HG03095 (cell line): ENCODE measurements at regions not wholly inside any gene's neighbourhood (a gene's known extent, or its start where the extent isn't known, plus 50 kb on each side); places are given as distances from the start of the nearest gene placed in this dataset.

Source experiments
- ATAC-seq: cut with Tn5 transposase; IDR thresholded peaks from one replicate; pipeline ENCODE4 v1.9.1; 2021; ENCODE audit warnings: moderate library complexity; ENCODE audit not compliant: unreplicated experiment

DNA sequence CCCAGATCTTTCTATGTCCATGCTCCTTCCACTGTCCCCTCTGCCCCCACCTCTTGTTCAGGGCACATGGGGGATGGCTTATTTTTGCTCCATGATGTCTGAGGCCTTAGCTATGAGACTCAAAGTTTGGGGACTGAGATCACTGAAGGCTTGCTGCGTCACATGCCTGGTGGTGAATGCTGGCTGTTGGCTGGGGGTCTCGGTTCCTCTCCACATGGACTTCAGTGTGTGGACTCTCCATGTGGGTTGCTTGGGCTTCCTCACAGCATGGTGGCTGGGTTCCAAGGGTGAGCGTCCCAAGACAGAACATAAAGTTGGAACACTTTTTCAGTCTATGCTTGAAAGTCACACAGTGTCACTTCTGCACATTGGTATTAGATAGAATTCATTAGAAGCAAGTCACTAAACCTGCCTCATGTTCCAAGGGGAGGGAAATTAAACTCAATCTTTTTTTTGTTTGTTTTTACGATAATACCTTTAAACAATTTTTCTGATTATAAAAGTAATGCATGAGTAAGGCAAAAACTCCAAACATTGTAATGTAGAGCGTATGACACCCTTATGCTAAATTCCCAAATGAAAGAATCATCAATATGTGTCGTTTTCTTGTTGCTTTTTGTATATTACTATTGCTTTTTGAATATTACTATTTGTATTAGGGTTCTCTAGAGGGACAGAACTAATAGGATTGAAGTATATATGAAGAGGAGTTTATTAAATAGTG is 111.7 kb downstream of the MYCN start:
- ATAC-seq, result no peak

DNA sequence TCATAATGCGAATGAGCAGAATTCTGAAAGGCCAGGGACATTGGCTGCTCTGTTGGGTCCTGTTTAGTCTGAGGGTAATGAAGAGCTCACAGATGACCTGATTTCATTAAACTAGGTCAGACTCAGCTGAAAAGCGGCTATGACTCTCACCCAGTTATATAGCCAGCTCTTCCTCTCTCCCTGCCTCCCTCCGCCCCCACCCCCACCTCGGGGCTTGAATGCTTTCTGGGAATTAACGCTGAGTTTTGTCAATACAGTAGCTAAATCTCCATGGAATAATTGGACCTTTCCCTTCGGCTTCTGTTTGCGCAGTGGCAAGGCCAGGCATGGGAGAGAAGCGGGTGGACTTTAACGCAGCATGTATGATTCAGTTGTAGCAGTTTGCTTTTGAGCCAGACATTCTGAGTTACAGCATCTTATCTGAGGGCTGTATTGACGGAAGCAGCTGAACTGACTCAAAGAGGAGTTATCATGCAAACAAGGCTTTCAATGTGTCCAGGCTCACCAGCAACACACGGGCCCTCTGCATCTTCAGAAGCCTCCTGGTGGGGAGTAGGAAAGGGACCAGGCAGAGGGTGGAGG is 110.6 kb downstream of the MYCN start:
- no peak for ATAC-seq

DNA sequence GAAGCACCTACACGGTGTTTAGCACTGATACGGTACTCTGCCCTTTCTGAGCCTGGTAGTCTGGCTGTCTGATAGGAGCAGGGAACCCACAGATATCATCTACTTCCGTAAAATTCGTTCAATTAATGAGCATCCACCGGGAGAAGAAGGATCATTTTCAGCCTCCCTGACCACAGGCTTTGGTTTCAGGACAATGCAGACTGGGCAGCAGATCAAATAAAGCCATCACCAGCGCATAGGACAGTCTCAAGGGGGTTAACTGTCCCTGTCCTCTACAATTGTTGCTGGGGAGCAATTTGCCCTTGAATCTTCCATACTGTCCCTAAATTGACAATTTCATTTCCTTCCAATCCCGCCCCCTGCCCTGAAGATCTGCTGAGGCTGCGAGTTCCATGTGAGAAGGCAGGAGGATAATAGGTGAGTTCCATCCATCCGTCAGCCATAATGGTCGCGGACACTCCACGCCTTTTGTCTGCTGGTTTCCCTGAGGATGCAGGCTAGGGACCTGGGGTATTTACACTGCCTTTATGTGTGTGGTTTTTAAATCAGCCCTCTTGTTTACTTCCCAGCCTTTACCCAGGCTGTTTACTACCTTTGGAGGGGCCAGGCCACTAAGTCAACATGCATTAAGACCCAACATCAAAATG is 110.0 kb downstream of the MYCN start:
- no peak for ATAC-seq

DNA sequence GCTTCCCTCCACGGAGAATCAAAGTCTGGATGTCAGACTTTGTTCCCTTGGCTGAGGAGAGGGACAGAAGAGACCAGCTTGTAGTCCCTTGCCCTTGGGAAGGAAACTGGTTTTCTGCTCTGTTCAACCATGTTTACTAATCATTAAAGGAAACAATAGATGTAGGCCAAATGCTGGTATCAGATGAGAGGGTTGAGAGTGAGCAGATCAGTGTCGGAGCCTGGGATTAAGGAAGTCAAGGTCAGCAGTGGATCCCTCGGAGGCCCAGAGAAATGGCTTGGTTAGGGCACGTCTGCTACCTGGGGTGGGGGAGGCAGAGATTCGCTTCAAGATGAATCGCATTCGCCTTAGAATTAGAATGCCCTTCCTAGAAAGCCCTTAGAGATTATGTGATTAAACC is 109.1 kb downstream of the MYCN start:
- ATAC-seq, result no peak

DNA sequence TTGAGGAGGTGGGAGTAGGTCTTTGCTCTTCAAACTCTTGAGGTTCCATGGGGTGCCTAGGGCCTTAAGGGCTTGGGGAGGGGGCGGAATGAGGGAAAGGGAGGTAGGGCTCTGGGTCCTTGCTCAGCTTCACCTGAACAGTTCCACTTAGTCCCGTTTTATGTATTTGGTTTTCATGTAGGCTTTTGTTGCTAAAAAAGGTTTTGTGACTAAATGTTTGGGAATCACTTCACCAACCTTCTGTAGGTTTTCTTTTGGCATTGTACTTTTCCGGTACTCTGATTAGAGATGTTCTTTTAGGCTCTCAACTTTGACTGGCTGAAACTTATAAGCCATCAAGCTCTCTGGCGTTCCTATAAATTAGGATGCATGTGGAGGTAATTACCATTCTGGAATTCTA is 108.1 kb downstream of the MYCN start:
- ATAC-seq, result no peak

DNA sequence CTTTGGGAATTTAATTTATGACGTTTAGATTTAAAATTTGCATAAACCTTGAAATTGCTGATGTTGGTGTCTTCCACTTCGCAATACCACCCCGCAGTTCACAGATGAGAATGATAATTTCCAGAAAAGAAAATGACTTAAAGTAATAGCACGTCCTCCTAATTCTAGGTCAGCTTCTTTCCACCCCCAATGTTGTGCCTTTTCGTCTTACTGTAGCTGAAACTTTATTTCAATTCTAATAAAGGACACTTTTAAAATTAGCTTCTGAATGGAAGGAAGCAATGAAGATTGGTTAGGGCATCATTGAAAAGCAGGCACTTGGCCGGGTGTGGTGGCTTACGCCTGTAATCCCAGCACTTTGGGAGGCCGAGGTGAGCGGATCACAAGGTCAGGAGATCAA is 107.4 kb downstream of the MYCN start:
- no peak for ATAC-seq

DNA sequence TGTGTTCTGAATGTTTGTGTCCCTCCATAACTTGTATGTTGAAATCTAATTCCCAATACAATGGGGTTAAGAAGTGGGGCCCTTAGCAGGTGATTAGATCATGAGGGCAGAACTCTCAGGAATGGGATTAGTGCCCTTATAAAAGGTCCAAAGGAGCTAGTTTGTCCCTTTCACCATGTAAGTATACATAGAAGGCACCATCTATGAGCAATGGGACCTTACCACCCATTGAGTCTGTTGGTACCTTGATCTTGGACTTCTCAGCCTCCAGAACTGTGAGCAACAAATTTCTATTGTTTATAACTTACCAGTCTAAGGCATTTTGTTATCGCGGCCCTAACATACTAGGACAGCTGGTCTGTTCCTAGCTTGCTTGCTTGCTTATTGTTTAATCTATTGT is 106.3 kb downstream of the MYCN start:
- ATAC-seq, result no peak

DNA sequence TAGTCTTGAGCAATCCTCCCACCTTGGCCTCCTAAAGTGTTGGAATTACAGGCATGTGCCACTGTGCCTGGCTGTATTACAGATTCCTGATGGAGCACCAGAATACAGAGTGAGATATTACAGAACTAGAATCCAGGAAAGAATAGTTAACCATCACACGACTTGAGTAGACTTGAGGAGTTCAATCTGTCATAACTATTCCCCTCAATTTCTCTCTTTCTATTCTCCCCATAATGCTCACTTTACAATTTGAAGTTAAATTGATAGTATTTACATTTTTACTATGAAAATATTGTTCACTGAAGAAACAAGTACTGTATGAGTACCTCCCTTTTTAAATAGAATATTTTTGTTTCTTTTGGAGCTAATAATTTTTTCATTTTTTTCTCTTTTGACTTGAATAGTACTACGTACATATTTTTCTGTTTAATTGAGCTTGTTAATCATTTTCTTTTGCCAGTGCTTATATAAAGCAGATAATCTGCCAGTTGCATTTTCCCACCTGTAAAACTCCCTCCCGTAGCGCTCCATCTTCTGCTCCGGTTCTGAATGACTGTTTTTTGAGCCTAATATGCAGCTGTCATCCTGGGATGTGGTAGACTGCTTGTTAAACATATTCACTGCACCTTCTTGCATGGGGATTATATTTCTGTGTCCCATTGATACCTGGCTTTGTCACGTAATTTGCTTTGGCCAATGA is 105.5 kb downstream of the MYCN start:
- no peak for ATAC-seq

DNA sequence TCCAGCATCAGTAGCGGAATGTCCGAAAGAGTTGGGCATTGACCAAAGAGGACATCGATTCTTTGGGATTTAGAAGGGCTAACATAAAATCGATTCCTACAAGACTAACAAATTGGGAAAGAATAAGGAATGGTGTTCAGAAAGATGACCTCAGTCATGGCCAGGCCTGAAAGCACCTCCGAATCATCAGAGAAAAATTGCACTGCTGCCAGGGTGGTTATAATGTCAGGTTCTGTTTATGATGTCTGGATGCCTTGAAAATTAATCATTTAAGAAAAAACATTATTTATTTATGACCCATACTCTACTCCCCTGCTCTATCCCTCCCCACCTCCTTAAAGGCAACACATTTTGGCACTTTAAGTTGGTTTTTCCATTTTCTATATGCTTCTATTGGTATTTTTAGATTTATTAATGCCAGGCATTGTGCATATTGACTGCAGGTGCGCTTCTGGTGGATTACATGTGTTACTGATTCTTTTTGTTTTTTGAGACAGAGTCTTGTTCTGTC is 104.7 kb downstream of the MYCN start:
- ATAC-seq, result no peak

DNA sequence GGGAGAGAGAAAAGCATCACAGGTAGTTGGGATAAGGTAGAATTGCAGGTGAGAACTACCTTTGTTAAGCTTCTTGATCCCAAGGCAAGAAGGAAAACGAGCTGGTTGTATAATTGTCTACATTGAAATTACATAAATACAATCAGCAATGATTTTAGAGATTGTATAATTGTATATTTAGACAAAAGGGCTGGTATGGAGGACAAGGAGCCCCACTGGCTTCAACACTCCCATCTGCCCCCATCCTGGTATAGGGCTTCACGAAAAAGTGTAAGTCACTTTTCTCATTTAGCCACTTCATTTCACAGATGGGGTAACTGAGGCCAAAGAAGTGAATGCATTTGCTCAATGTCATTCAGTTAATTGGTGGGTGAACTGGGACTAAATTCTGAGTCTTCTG is 103.3 kb downstream of the MYCN start:
- no peak for ATAC-seq

DNA sequence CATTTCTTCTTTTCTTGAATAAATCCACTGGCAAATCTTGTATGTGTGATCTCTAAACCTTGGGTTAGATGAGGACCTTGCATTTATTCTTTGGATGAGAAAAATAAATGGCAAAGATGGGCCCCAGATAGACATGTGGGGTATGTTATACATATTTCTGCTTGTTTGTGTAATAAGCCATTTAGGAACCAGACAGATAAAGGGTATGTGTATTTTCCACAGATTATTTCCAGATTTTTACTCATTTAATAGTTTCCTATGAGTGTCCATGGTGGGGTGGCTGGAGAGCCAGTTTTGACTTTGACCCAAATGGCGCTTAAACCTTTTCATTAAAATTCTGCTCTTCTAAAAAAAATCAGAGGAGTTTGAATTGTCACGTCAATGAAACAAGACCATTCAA is 102.8 kb downstream of the MYCN start:
- ATAC-seq, result no peak

DNA sequence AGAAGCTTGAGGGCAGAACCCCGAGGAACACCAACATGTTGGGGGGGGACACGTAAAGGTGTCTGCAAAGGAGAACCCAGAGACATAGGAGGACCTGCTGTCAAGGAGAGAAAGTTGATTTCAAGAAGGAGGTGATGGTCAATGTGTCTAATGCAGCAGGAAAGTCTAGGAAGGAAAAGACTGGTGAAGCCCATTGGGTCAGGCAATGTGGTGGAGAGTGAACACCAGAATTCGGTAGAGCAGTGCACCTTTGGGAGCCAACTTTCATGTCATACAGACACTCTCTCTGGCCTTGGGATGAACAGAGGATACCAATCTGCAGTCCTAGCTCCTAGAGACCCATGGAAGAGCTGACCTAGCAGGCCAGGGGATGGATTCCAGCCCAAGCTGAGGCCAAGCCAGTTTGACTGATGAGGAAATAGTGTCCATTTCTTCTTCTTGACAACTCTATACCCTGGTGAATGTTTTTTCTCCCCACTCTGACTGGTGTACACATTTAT is 101.9 kb downstream of the MYCN start:
- ATAC-seq, result no peak

DNA sequence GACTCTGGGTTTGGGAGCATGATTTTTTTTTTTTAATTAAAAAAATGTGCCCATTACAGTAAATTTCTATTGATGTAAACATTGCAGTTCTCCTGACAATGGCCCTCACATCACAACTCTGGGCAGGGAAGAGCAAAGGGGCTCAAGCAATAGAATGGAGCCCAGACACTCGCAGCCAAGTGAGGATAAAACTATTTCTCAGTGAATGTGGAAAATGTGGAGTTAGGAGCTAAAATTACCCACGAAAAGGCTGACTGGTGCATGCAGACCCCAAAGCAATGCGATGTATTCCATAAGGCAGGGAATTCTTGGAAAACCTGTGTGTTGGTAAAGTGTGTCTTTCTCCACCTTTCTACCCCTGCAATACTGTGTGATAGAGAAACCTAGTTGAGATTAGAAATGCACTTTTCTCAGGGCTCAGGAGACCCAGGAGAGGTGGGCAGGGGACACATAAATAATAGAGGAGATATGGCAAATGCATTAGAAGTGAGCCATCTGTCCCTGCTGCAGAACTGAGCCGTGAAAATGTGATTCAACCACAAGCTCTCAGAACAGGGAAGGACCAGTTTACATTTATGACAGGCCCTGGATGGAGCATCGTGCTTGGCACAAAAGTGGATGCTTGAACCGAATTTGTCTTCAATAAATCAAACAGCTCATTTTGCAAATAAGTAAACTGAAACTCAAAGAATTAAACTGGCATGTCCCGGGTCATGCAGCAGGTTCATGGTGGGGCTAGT is 100.1 kb downstream of the MYCN start:
- no peak for ATAC-seq

DNA sequence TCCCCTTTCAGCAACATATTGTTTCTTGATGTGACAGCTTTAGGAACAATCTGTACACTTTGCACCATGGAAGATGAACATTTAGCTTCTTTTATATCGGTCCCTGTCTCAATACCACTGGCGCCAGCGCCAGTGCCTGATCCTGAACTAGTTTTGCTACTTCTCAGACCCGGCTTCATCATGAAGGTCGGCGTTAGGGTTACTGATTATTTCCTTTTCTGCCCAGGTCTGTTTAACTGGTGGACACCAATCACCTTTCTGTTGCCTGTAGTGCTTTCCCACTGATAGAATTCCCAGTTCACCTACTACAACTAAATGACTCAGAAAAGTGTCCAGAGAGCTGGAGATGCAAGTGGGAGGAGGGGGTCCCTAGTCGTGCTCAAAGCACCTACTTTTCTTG is 99.5 kb downstream of the MYCN start:
- no peak for ATAC-seq

DNA sequence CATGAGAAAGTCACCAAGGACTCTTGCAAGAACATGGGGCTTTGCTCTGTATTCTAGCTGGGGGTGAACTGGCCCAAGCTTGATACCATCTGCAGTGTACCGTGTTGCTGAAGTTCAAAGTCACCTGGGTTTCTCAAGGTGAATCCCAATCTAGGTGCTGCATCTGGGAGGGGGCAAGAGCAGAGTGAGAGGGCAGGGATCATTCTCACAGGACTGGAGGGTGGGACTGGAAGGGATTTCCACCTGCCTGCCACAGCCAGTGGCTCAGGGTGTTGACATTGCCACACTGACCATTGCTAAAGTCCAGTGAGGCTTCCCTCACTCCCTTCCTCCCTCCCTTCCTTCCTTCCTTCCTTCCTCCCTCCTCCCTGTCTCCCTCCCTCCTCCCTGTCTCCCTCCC is 98.7 kb downstream of the MYCN start:
- ATAC-seq, result no peak

DNA sequence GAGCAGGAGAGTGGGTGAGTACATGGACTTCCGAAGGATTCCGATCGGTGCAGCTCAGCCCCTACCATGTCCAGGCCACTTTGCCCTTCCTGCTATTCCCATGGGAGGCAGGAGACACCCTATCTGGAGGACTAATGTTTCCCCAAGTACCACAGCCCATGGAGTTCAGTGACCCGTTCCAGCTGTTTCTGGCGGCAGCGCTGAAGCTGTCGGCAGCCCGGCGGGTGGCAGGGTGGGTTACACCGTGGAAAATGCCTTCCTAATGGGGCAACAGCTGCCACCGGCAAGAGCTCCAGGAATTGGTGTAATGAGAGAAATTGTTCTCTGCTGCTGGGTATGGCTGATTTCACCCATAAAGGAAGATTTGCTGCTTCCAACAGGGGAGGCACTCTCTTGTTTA is 98.3 kb downstream of the MYCN start:
- ATAC-seq, result no peak

DNA sequence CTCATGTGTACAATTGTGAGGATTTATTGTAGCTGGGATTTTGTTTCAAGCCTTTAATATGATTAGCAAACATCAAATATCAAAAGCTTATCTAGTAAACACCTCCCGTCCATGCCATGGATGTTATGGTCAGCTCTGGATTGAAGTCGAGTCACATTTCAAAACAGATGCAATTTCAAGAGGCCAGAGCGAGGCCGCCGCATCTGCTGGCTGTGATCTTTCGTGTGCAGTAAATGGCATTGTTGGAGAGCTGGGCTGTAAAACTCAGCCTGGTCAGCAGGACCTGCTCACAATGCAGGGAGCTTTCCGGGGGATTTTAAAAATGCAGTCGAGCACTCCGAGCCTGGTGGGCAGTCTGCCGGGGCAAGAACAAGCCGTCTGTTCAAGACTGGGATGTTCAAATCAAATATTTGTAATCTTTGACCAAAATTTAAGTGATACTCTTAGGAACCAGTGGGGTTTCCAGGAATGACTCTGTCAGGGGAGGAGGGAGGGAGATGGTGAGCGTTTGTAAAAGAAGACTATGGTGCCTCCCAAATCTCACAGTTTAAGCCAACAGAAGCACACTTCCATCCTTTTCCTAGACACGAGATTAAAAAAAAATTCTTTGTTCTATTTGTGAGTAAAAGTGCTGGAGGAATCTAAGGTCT is 97.6 kb downstream of the MYCN start:
- ATAC-seq, result no peak

DNA sequence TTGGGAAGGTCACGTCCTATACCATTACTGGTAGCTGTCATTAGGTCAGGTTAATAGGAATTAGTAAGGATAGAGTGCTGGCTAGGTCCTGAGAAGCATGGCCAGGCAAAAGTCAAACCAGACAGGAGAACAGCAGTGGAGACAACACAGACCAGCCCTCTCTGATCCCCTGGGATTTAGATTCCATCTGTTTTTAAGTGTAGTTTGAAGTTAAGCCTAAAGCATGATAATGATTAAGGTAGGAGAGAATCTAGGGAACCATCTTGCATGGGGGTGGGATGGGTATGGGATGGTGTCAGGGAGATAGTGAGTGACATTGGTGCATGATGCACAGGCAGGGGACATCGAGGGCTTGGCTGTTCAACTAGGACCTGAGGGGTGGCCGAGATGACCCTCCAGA is 96.6 kb downstream of the MYCN start:
- ATAC-seq, result no peak

DNA sequence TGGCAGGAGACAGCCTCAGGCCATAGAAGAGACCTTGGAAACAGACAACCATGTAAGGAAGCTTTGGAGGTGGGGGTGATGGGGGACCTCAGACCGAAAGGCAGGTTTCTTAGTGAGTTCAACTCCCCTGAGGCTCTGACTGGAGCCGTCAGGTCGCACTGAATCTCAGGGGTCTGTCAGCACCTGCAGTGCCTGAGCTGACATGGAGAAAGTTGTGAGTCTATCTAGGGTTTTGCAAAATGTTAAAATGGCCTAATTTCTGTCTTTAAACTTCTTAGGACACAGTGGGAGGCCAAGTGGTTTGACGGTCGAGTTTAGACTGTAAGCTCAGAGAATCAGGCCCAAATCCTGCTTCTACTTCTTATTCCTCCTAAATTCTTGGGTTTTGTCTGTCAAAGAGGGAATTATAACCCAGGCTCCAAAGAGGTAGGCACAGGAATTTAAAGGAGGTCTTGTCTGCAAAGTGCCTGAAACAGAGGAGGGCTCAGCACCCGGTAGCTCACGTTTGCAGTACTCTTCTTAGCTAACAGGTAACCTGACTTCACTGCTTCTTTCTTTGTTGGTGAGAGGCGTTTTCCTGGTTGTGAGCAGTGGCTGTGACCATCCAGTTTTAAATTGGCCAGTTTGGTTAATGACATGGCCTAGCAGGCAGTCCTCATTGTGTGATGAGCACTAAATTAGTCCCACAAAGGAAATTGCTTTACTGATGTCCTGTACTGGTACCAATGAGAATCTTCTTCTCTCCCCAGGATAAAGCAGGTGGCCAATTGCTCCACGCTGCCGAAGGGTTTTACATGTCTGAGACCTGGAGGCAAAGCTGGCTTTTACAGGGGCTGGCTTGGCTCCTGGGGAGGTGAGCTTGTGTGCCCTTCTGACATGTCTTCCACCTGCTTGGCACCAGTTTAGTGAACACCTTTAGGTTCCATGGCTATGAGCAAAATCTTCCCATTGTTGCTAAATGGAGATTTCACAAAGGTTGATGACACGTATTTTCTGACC is 95.7 kb downstream of the MYCN start:
- no peak for ATAC-seq
